MM.1S (cell line): ENCODE measurements at regions not wholly inside any gene's neighbourhood (a gene's known extent, or its start where the extent isn't known, plus 50 kb on each side); places are given as distances from the start of the nearest gene placed in this dataset.

ENCODE experiments used
- CTCF ChIP-seq: fragments of 300-600 bp; sonication (generic); IDR thresholded peaks from 2 replicates; pipeline ENCODE4 v1.5.1; 2016; ENCODE audit warnings: antibody characterized with exemption, low read length, mixed read lengths
- EZH2 ChIP-seq: fragments of 300-600 bp; sonication (generic); optimal IDR thresholded peaks from 2 replicates; pipeline ENCODE3; 2017; ENCODE audit warnings: low read depth, mild to moderate bottlenecking, antibody characterized with exemption, low read length, mixed read lengths
- EZH2phosphoT487 ChIP-seq: fragments of 300-600 bp; sonication (generic); IDR thresholded peaks from 2 replicates; pipeline ENCODE4 v1.6.1; 2018; ENCODE audit warnings: antibody characterized with exemption, low read length

- no peak for TF ChIP-seq CTCF
- TF ChIP-seq EZH2, result no peak
- no peak for TF ChIP-seq EZH2phosphoT487
These were observed 95.0 kb upstream of the CPNE8 start for GRCh38 chr12:39000370-39000769.
